ENCODE measurements at regions not wholly inside any gene's neighbourhood (a gene's known extent, or its start where the extent isn't known, plus 50 kb on each side); places are given as distances from the start of the nearest gene placed in this dataset.

DNA sequence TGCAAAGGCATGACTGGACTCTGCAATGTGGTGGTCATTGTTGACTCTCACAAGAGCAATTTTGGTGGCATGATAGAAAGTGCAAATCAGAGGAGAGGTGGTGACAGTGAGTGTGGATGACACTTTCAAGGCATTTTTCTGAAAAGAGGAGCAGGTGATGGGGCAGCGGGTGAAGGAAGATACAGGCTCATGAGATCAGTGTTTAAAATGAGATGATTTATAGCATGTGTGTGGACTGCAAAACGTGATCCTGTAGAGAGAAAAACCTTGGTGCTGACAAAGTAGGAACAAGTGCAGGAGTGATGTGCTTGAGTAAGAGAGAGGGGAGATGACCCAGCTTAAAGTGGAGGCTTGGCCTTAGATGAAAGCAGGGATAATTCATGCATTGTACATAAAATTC lies 171.2 kb upstream of the PPP2R2B start:
- TF ChIP-seq, protein P1, sequence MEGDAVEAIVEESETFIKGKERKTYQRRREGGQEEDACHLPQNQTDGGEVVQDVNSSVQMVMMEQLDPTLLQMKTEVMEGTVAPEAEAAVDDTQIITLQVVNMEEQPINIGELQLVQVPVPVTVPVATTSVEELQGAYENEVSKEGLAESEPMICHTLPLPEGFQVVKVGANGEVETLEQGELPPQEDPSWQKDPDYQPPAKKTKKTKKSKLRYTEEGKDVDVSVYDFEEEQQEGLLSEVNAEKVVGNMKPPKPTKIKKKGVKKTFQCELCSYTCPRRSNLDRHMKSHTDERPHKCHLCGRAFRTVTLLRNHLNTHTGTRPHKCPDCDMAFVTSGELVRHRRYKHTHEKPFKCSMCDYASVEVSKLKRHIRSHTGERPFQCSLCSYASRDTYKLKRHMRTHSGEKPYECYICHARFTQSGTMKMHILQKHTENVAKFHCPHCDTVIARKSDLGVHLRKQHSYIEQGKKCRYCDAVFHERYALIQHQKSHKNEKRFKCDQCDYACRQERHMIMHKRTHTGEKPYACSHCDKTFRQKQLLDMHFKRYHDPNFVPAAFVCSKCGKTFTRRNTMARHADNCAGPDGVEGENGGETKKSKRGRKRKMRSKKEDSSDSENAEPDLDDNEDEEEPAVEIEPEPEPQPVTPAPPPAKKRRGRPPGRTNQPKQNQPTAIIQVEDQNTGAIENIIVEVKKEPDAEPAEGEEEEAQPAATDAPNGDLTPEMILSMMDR (IDR thresholded peaks at IDR 0.05; ENCODE audit: low read depth, low read length) = no peak
- H3K4me3 ChIP-seq (ENCODE audit: low read depth, low read length) = no peak overlapping the region

DNA sequence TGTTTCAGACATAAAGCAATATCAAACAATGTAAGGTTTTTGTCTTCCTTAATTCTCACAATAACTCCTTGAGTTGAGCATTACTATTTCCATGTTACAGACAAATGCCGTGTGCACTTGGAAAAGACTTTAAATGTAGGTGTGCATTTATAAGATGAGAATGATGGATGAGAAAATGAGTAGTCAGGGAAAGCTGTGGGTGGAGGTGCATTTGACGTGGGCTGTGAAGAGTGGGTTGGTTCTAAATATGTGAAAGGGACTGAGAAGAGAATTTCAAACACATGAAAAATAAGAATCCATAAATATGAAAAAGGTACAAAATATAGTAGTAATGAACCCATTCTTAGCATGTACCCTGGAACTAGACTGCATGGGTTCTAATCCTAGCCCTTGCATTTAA lies 171.6 kb upstream of the PPP2R2B start:
- TF ChIP-seq, protein P1 (IDR thresholded peaks at IDR 0.05; ENCODE audit: low read depth, low read length) = no peak
- H3K4me3 ChIP-seq (ENCODE audit: low read depth, low read length) = no peak overlapping the region

DNA sequence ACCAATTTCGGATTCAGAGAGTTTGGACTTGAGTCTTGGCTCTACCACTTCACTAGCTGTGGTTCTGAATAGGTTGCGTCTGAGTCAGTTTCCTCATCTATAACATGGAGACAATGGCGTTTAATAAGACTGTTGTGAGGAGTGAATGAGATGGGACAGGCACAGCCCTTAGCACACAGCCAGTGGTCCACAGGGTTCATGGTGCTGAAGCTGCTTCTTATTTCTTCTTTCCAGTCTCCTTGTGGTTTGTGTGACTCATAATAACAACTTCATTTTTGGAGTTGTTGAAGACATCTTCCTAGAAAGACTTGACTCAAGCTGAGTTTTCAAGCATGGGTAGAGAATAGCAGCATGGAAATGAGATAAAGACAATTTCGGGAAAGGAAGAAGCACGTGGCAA lies 172.6 kb upstream of the PPP2R2B start:
- TF ChIP-seq, protein P1 (IDR thresholded peaks at IDR 0.05; ENCODE audit: low read depth, low read length) = no peak

DNA sequence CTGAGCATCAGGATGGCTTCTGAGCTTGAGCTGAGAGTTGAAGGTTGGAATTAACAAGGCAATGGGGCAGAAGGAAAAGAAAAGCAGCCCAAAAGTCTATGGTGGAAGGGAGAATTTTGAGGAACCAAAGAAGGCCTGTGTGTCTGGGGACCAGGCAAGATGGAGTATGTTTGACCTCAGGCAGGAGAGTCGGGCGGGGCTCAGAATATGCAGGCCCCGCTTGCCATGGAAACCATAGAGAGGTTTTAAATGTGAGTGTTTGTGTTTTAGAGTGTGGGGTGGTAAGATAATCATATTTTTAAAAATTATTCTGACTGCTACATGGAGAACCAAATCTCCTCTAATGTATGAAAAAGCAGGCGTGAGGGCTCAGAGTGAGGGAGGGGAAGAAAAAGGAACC lies 174.0 kb upstream of the PPP2R2B start:
- H3K4me3 ChIP-seq (ENCODE audit: low read depth, low read length) = no peak overlapping the region
- TF ChIP-seq, protein P1 (IDR thresholded peaks at IDR 0.05; ENCODE audit: low read depth, low read length) = no peak

More for the DNA sequence above, 172.6 kb upstream of the PPP2R2B start:
- H3K4me3 ChIP-seq (ENCODE audit: low read depth, low read length) = no peak overlapping the region

DNA sequence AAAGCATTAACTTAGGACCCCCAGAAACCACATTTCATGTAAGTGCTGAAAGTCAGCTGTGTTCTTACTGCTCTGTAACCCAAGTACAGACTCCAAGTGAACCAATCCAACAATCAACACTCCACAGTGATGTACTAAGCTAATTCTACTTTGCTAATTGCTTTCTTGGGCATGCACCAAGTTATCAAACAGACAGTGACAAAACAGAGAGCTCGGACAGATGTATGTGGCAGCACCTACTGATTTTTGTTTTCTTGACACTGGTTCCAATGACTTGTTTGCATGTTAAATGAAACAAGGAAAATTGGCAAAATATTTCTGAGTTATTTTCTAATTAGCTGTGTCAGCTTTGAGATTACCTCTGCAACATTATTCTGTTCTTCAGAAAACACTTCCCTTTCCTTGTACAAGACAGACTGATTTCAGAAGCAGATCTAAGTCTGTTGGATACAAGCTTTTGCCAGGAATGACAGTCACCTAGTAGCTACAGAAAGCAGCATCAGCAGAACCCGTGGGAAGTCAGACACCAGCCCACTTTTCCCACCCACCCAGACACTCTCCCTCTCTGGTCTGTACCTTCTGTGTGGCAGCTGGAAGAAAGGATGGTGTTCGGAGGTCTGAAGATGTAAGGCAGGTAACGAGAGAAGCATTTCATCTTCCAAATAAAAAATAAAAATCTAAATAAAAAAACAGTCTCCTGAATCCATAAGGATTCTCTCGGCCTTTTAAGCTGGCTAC lies 176.7 kb upstream of the PPP2R2B start:
- TF ChIP-seq, protein P1 (IDR thresholded peaks at IDR 0.05; ENCODE audit: low read depth, low read length) = no peak
- no peak overlapping the region for H3K4me3 ChIP-seq (ENCODE audit: low read depth, low read length)

DNA sequence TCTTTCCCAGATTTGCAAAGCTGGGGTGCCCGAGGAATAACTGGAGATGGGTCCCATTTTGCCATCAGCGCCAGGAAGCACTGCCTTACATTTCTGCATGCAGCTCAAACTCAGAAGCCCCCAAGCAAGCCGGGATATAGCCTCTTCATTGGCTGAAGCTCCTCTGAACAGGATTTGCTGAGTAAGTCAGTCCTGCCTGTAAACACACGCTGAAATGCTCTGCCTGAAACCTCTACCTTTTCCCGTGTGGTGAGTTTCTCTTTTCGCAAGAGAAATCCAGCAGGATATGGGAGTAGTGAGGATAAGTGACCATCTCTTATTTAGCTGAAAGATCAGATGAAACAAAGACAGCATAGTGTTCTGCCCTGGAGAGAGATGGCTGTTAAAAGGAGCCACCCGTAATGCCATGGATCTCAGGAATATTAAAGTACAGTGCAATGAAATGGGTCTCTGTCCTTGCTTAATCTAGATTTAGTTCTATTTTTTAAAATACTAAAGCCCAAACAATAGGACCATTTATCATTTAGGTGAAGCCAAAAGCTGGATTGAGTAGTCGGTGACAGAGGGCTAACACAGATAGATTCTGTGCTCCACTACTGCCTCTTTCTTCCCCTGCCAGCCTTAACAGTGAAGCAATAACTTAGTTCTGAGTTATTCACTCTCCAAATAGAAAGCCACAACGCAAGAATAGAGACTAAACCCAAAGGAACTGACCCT lies 177.5 kb upstream of the PPP2R2B start:
- H3K4me3 ChIP-seq (ENCODE audit: low read depth, low read length) = no peak overlapping the region
- TF ChIP-seq, protein P1 (IDR thresholded peaks at IDR 0.05; ENCODE audit: low read depth, low read length) = no peak

DNA sequence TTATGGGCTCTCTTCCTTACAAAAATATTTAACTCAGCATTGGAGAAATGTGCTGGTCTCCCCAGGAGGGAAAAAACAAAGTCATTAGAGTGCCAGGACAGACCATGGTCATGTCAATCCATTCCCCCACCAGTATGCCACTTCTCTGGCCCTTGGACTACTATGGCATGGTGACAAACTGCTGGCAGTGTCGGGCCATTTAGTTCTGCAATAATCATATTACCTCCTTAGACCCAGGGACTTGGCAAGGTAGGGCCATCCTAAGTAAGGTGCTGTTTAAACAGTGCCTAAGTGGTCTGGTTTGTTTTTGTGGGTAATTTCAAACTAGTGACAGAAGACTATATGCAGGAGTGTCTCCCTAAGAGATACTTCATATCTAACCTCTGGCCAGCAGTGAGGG lies 177.8 kb upstream of the STK32A start:
- no peak overlapping the region for H3K4me3 ChIP-seq (ENCODE audit: low read depth, low read length)
- TF ChIP-seq, protein P1 (IDR thresholded peaks at IDR 0.05; ENCODE audit: low read depth, low read length) = no peak
